OCI-LY3 (cell line): ENCODE measurements at regions not wholly inside any gene's neighbourhood (a gene's known extent, or its start where the extent isn't known, plus 50 kb on each side); places are given as distances from the start of the nearest gene placed in this dataset.

Experiments
- H2AFZ ChIP-seq: fragments of 200-600, 300-600 bp; shearing (Covaris generic); 2 replicates; pipeline ENCODE4 v1.6.0; 2014; ENCODE audit warnings: antibody characterized with exemption, low read depth, low read length
- H3K27ac ChIP-seq: fragments of 200-600, 300-600 bp; sonication (generic); 2 replicates; pipeline ENCODE4 v1.5.1; 2014; ENCODE audit warnings: mild to moderate bottlenecking, low read length, moderate library complexity, mixed read lengths
- H3K27me3 ChIP-seq: fragments of 200-600, 300-600 bp; sonication (generic); 2 replicates; pipeline ENCODE4 v1.6.1; 2014; ENCODE audit warnings: low read depth, low read length, mixed read lengths
- H3K36me3 ChIP-seq: fragments of 200-600, 300-600 bp; sonication (generic); replicated peaks from 2 replicates; pipeline ENCODE3; 2014; ENCODE audit warnings: low read depth, low read length, mixed read lengths
- H3K4me1 ChIP-seq: fragments of 300-600, 200-600 bp; sonication (generic); 2 replicates; pipeline ENCODE4 v1.6.1; 2014; ENCODE audit warnings: low read length, mixed read lengths
- H3K4me2 ChIP-seq: fragments of 200-600, 300-600 bp; sonication (generic); 2 replicates; pipeline ENCODE4 v1.6.1; 2014; ENCODE audit warnings: low read length, mixed read lengths
- H3K4me3 ChIP-seq: fragments of 300-600, 200-600 bp; sonication (generic); 2 replicates; pipeline ENCODE4 v1.5.1; 2014; ENCODE audit warnings: antibody characterized with exemption, mild to moderate bottlenecking, low read length, moderate library complexity
- H3K79me2 ChIP-seq: fragments of 300-600, 200-600 bp; shearing (Covaris generic); 2 replicates; pipeline ENCODE4 v1.6.1; 2014; ENCODE audit warnings: mild to moderate bottlenecking, low read length, mixed read lengths
- H3K9ac ChIP-seq: fragments of 300-600, 200-600 bp; shearing (Covaris generic); 2 replicates; pipeline ENCODE4 v1.6.0; 2014; ENCODE audit warnings: mild to moderate bottlenecking, low read length, moderate library complexity
- H3K9me3 ChIP-seq: fragments of 200-600, 300-600 bp; shearing (Covaris generic); 2 replicates; pipeline ENCODE4 v1.6.1; 2014; ENCODE audit warnings: low read length, mixed read lengths; ENCODE audit not compliant: insufficient read depth
- H4K20me1 ChIP-seq: fragments of 200-600, 300-600 bp; sonication (generic); 2 replicates; pipeline ENCODE4 v1.6.1; 2016; ENCODE audit warnings: low read length, mixed read lengths; ENCODE audit not compliant: insufficient read depth
- EZH2phosphoT487 ChIP-seq: fragments of 200-600 bp; shearing (Covaris generic); IDR thresholded peaks from 2 replicates; pipeline ENCODE4 v1.6.1; 2018; ENCODE audit warnings: antibody characterized with exemption, mixed run types, low read depth
- TF ChIP-seq, protein P1 (sequence below): fragments of 200-600, 300-600 bp; sonication (generic); IDR thresholded peaks from 2 replicates; pipeline ENCODE4 v1.5.1; 2014; ENCODE audit warnings: antibody characterized with exemption, low read length, low read depth

DNA sequence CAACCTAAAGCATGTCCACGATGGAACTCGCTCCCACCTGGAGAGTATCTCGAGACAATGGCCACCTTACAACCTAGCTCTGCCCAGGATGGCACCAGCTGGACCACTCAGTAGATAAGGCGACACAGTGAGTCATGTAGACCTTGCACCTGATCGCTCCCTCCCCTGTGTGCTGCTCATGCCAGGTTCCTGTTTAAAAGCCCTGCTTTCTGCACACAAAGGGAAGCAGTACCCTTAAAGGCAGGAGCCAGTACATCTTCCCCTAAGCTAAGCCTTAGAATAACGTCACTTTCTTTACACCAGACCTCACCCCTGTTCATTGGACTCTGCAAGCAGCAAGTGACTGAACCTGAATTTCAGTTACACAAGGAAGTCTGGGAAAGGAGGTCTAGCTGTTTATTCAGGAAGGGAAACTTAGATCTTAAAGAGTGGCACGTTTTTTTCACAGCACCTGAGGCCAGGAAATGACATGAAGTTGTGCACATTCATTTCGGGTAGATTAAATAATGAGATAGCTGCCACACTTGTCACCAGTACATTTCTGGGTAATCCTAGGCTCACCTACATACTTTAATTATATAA is 117.9 kb downstream of the MTPAP start:
- H3K4me3 ChIP-seq, result no peak overlapping the region
- no peaks in the 10 kb centered on the region for H3K27me3 ChIP-seq
- no peak overlapping the region for H3K9ac ChIP-seq
- no peaks in the 10 kb centered on the region for H3K9me3 ChIP-seq
- TF ChIP-seq, protein P1, sequence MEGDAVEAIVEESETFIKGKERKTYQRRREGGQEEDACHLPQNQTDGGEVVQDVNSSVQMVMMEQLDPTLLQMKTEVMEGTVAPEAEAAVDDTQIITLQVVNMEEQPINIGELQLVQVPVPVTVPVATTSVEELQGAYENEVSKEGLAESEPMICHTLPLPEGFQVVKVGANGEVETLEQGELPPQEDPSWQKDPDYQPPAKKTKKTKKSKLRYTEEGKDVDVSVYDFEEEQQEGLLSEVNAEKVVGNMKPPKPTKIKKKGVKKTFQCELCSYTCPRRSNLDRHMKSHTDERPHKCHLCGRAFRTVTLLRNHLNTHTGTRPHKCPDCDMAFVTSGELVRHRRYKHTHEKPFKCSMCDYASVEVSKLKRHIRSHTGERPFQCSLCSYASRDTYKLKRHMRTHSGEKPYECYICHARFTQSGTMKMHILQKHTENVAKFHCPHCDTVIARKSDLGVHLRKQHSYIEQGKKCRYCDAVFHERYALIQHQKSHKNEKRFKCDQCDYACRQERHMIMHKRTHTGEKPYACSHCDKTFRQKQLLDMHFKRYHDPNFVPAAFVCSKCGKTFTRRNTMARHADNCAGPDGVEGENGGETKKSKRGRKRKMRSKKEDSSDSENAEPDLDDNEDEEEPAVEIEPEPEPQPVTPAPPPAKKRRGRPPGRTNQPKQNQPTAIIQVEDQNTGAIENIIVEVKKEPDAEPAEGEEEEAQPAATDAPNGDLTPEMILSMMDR, result no peak
- no peak for TF ChIP-seq EZH2phosphoT487
- H3K4me2 ChIP-seq, result no peak overlapping the region
- no peaks in the 10 kb centered on the region for H3K4me1 ChIP-seq
- no peaks in the 10 kb centered on the region for H3K36me3 ChIP-seq
- no peak overlapping the region for H3K27ac ChIP-seq
- H3K79me2 ChIP-seq, result no peaks in the 10 kb centered on the region
- H2AFZ ChIP-seq, result peak overlapping the region; percentile 21; the same call in 1 of the 2 replicates
- no peaks in the 10 kb centered on the region for H4K20me1 ChIP-seq

GRCh38 chr10:30229536-30229935 is 119.5 kb downstream of the MTPAP start:
- no peaks in the 10 kb centered on the region for H3K79me2 ChIP-seq
- no peaks in the 10 kb centered on the region for H3K9me3 ChIP-seq
- no peak overlapping the region for H3K9ac ChIP-seq
- no peak overlapping the region for H3K4me3 ChIP-seq
- H4K20me1 ChIP-seq, result no peaks in the 10 kb centered on the region
- H3K4me1 ChIP-seq, result no peaks in the 10 kb centered on the region
- H2AFZ ChIP-seq, result no peak overlapping the region
- H3K4me2 ChIP-seq, result no peak overlapping the region
- TF ChIP-seq, protein P1, result no peak
- TF ChIP-seq EZH2phosphoT487, result no peak
- no peak overlapping the region for H3K27ac ChIP-seq
- H3K36me3 ChIP-seq, result no peaks in the 10 kb centered on the region
- no peaks in the 10 kb centered on the region for H3K27me3 ChIP-seq

GRCh38 chr10:30228417-30229036 is 120.6 kb downstream of the MTPAP start:
- Histone ChIP-seq H3K4me2 (no peak overlapping the region), H4K20me1 (no peaks in the 10 kb centered on the region), H3K79me2 (no peaks in the 10 kb centered on the region), H3K27me3 (no peaks in the 10 kb centered on the region), H3K4me1 (no peaks in the 10 kb centered on the region), H3K9me3 (no peaks in the 10 kb centered on the region), H3K27ac (no peak overlapping the region), H3K36me3 (no peaks in the 10 kb centered on the region), H3K4me3 (no peak overlapping the region), H3K9ac (no peak overlapping the region), H2AFZ (no peak overlapping the region)
- no peak for TF ChIP-seq EZH2phosphoT487
- TF ChIP-seq, protein P1, result no peak

- no peak for TF ChIP-seq EZH2phosphoT487
- Histone ChIP-seq H3K4me2 (no peak overlapping the region), H3K27ac (no peak overlapping the region), H2AFZ (no peak overlapping the region), H3K27me3 (no peaks in the 10 kb centered on the region), H3K4me3 (no peak overlapping the region), H3K9ac (no peak overlapping the region), H4K20me1 (no peaks in the 10 kb centered on the region), H3K36me3 (no peaks in the 10 kb centered on the region), H3K4me1 (no peaks in the 10 kb centered on the region), H3K79me2 (no peaks in the 10 kb centered on the region), H3K9me3 (no peaks in the 10 kb centered on the region)
Observed at GRCh38 chr10:30227481-30227880, 121.6 kb downstream of the MTPAP start.
